GM13976 (cell line): ENCODE measurements at regions not wholly inside any gene's neighbourhood (a gene's known extent, or its start where the extent isn't known, plus 50 kb on each side); places are given as distances from the start of the nearest gene placed in this dataset.

Experiments
- DNase-seq: peaks from one replicate; pipeline ENCODE4 v3.0.0; 2012; ENCODE audit warnings: low spot score
- in situ Hi-C: fragments of 300-500 bp; cut with MboI; formaldehyde crosslinking; loops from one replicate; pipeline ENCODE4 v1.12.0; 2022; ENCODE audit warnings: low sequenced_read_pairs, mixed read lengths, inconsistent platforms; ENCODE audit not compliant: unreplicated experiment
- TF ChIP-seq, protein P1 (sequence below): IDR thresholded peaks from 2 replicates; pipeline ENCODE4 v1.5.1; 2012; ENCODE audit warnings: borderline replicate concordance, mild to moderate bottlenecking; ENCODE audit not compliant: insufficient read depth; ENCODE audit errors: extremely low read depth, missing control alignments, control extremely low read depth

GRCh38 chr17:34706029-34706428, 126.6 kb downstream of the TMEM132E start:
- in situ Hi-C loops, result no loop called here
- DNase-seq, result no peak
- TF ChIP-seq, protein P1, sequence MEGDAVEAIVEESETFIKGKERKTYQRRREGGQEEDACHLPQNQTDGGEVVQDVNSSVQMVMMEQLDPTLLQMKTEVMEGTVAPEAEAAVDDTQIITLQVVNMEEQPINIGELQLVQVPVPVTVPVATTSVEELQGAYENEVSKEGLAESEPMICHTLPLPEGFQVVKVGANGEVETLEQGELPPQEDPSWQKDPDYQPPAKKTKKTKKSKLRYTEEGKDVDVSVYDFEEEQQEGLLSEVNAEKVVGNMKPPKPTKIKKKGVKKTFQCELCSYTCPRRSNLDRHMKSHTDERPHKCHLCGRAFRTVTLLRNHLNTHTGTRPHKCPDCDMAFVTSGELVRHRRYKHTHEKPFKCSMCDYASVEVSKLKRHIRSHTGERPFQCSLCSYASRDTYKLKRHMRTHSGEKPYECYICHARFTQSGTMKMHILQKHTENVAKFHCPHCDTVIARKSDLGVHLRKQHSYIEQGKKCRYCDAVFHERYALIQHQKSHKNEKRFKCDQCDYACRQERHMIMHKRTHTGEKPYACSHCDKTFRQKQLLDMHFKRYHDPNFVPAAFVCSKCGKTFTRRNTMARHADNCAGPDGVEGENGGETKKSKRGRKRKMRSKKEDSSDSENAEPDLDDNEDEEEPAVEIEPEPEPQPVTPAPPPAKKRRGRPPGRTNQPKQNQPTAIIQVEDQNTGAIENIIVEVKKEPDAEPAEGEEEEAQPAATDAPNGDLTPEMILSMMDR, result no peak

GRCh38 chr17:34703533-34703932, 124.2 kb downstream of the TMEM132E start:
- TF ChIP-seq, protein P1, result no peak
- in situ Hi-C loops, result no loop called here
- no peak for DNase-seq

DNA sequence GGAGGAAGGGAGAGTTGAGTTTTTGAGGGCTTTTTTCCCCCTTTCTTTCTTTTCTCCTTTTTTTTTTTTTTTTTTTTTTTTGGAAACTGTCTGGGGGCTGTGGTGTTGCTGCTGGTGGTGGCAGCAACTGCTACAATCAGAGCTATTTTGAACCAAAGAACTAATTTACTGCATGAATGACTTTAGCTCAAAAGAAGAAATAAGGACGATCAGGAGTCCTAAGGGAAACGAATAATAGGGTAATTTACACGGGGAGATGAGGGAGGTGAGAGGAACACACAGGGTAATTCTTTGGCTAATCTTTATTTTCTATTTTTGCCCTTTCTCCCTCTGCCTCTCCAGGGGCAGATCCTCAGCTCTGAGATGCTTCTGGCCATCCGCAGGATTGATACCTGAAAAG, 119.8 kb downstream of the TMEM132E start:
- TF ChIP-seq, protein P1, result no peak
- in situ Hi-C loops, result no loop called here
- no peak for DNase-seq

- TF ChIP-seq, protein P1, result no peak
- no peak for DNase-seq
- in situ Hi-C loops, result no loop called here
These were observed 113.5 kb downstream of the TMEM132E start for GRCh38 chr17:34692920-34693319.
